Esophagus squamous epithelium (tissue), 5 donors: ENCODE measurements at regions not wholly inside any gene's neighbourhood (a gene's known extent, or its start where the extent isn't known, plus 50 kb on each side); places are given as distances from the start of the nearest gene placed in this dataset.

ENCODE experiments used
- DNase-seq: peaks from one replicate; lab custom pipeline; 2025; lab: John Stamatoyannopoulos, UW
- H3K27ac ChIP-seq, 4 donors: fragments of 200-600 bp; sonication (generic); one replicate each; pipeline ENCODE4 v1.5.1; 2016 to 2019; ENCODE audit warnings: mild to moderate bottlenecking in 1 of 4
- H3K27me3 ChIP-seq, 4 donors: fragments of 200-600 bp; sonication (generic); 1 replicate in 3 of 4; 2 replicates in 1 of 4; pipeline versions ENCODE4 v1.5.1 to v1.6.0; 2017 to 2021; ENCODE audit warnings: antibody characterized with exemption in 1 of 4
- H3K36me3 ChIP-seq, 3 donors: fragments of 200-600 bp; sonication (generic); one replicate each; pipeline ENCODE4 v1.5.1; 2016 to 2019
- H3K4me1 ChIP-seq, 3 donors: fragments of 200-600 bp; sonication (generic); one replicate each; pipeline ENCODE4 v1.5.1; 2017 to 2019
- H3K4me3 ChIP-seq, 4 donors: fragments of 200-600 bp; sonication (generic); 1 replicate in 3 of 4; 2 replicates in 1 of 4; pipeline ENCODE4 v1.5.1; 2016 to 2019; ENCODE audit warnings: mild to moderate bottlenecking in 2 of 4, moderate library complexity in 1 of 4
- H3K9me3 ChIP-seq, 3 donors: fragments of 200-600 bp; sonication (generic); one replicate each; pipeline ENCODE4 v1.5.1; 2016 to 2019
- POLR2A ChIP-seq, 4 donors: fragments of 450-650 bp; IDR thresholded peaks; one replicate each; pipeline ENCODE4 v1.6.1; 2017; ENCODE audit warnings: antibody characterized with exemption in 4 of 4, mild to moderate bottlenecking in 4 of 4, moderate library complexity in 3 of 4
- WGBS, 2 donors: methylation state at CpG; one replicate each; pipeline ENCODE4 v1.1.5; 2018; 5-methylcytosine and 5-hydroxymethylcytosine counted together
- intact Hi-C: fragments of 100-400 bp; cut with DNase I; formaldehyde crosslinking; loops from one replicate; pipeline ENCODE4 v1.15.0; 2022
- TF ChIP-seq, protein P1 (sequence below), 6 experiments: fragments of 450-650 bp in 4 of 6; fragments of 200-600 bp in 2 of 6; sonication (generic) in 2 of 6; IDR thresholded peaks; one replicate each; pipeline ENCODE4 v1.5.1; 2016 to 2019; ENCODE audit warnings: antibody characterized with exemption in 6 of 6, mild to moderate bottlenecking in 4 of 6, moderate library complexity in 4 of 6
- donor health status: DM: yes; HTN: yes; CAD: no.

DNA sequence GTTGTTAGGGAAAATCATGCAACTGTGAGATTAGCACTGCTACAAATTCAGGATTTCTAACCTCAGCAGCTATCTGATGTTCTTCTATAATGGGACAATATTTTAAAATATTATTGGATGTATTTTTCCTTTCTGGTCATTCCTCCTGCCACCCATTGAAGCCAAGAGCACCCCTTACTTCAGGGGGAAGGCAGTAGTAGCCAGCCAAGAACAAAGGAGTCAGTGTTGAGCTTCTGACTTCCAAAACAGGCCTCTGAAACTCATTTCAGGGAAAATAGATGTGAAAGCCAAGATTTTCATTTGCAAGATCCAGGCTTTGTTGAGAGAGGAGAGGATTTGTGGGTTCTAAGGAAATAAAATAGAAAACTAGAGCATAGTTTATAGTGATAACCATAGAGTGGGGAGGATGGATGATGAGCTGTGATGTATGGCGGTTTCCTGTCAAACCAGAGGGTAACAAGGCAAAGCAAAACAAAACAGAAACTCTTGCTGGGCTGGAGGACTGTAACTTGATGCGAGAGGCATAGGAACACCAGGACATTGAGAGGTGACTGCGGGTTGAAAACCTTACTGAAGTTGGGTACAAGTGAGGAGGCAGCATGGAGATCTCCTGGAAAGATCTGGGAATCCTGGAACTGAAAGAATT, 173.7 kb upstream of the LEF1 start:
- TF ChIP-seq POLR2A (IDR thresholded peaks at IDR 0.05): no peak
- TF ChIP-seq, protein P1, sequence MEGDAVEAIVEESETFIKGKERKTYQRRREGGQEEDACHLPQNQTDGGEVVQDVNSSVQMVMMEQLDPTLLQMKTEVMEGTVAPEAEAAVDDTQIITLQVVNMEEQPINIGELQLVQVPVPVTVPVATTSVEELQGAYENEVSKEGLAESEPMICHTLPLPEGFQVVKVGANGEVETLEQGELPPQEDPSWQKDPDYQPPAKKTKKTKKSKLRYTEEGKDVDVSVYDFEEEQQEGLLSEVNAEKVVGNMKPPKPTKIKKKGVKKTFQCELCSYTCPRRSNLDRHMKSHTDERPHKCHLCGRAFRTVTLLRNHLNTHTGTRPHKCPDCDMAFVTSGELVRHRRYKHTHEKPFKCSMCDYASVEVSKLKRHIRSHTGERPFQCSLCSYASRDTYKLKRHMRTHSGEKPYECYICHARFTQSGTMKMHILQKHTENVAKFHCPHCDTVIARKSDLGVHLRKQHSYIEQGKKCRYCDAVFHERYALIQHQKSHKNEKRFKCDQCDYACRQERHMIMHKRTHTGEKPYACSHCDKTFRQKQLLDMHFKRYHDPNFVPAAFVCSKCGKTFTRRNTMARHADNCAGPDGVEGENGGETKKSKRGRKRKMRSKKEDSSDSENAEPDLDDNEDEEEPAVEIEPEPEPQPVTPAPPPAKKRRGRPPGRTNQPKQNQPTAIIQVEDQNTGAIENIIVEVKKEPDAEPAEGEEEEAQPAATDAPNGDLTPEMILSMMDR (IDR thresholded peaks at IDR 0.05): no peak
- no peak for DNase-seq
- intact Hi-C loops: no loop called here
- no peaks in the 10 kb centered on the region for H3K36me3 ChIP-seq
- no peaks in the 10 kb centered on the region for H3K9me3 ChIP-seq
- H3K27me3 ChIP-seq: no peaks in the 10 kb centered on the region
- no peak overlapping the region for H3K27ac ChIP-seq
- no peak overlapping the region for H3K4me3 ChIP-seq
- 66 to 81% methylated on average over 3 of the region's 3 CpGs for WGBS, 2 donors
- H3K4me1 ChIP-seq: no peaks in the 10 kb centered on the region

DNA sequence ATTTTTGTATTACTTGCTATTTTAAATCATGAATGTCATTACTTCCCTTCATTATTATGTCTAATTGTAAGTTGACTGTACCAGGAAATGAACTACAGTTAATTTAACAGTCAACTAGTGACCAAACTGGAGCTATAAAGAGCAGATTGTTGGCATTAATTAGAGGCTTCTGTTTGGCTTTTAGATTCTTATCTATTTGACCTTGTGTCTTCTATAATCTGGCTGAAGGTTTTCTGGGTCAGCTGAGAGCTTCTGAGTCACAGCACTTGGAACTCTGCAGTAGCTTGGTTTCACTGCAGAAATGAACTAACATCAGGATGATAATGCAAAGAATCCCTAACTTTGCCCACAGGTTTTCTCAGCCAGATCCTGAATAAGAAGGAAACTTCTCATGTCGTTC, 169.2 kb upstream of the LEF1 start:
- WGBS, 2 donors: 38 to 57% methylated on average over 1 of the region's 1 CpG
- intact Hi-C loops: no loop called here

DNA sequence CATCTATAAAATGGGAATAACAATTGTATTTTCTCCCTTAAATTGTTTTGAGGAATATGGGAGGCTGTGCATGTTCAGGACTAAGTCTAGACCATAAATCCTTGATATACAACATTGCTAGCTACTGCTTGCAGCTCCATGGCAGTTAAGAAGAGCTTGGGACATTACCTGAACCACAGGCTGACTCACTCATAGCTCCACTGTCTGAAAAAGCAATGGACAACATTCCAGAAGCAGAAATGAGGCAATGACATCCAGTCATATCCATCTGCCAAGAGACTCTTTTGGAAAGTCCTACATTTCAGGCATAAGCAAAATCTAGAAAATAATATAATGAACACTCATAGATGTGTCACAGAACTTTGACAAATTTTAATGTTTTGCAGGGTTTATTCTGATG, 167.3 kb upstream of the LEF1 start:
- Histone ChIP-seq H3K4me1 (no peaks in the 10 kb centered on the region), H3K27me3 (no peaks in the 10 kb centered on the region), H3K9me3 (no peaks in the 10 kb centered on the region), H3K36me3 (no peaks in the 10 kb centered on the region), H3K4me3 (no peak overlapping the region), H3K27ac (no peak overlapping the region)
- intact Hi-C loops: no loop called here
- no peak for TF ChIP-seq POLR2A (IDR thresholded peaks at IDR 0.05)
- TF ChIP-seq, protein P1 (IDR thresholded peaks at IDR 0.05): no peak
- DNase-seq: no peak

More for the DNA sequence above, 169.2 kb upstream of the LEF1 start:
- H3K4me1 ChIP-seq: no peaks in the 10 kb centered on the region
- no peak overlapping the region for H3K4me3 ChIP-seq
- TF ChIP-seq, protein P1 (IDR thresholded peaks at IDR 0.05): no peak
- no peak for TF ChIP-seq POLR2A (IDR thresholded peaks at IDR 0.05)
- no peaks in the 10 kb centered on the region for H3K9me3 ChIP-seq
- H3K27ac ChIP-seq: no peak overlapping the region
- H3K36me3 ChIP-seq: no peaks in the 10 kb centered on the region
- no peak for DNase-seq
- H3K27me3 ChIP-seq: no peaks in the 10 kb centered on the region

DNA sequence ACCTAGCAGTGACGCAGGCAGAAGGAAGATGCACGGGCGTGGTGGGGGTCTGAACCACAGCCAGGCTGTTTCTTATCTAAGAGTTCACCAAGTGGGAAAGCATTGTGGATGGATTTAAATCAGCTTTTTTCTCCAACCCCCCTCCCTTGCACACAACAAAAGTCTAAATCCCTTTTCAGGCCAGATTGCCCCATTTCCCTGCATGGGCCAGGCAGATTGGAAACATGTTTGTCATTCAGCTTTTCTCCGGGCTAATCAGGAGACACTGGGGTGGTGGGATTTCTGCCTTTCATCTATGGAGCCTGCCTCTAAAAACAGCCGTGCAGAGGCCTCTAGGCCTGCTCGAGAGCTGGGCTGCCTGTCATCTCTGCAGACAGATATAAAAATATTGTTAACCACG, 166.3 kb upstream of the LEF1 start:
- Histone ChIP-seq H3K4me3 (no peak overlapping the region), H3K36me3 (no peaks in the 10 kb centered on the region), H3K27ac (no peak overlapping the region), H3K4me1 (no peaks in the 10 kb centered on the region), H3K9me3 (no peaks in the 10 kb centered on the region), H3K27me3 (no peaks in the 10 kb centered on the region)
- 78 to 90% methylated on average over 5 to 6 of the region's 7 CpGs for WGBS, 2 donors
- TF ChIP-seq, protein P1 (IDR thresholded peaks at IDR 0.05): no peak
- TF ChIP-seq POLR2A (IDR thresholded peaks at IDR 0.05): no peak
- DNase-seq: no peak
- intact Hi-C loops: no loop called here

DNA sequence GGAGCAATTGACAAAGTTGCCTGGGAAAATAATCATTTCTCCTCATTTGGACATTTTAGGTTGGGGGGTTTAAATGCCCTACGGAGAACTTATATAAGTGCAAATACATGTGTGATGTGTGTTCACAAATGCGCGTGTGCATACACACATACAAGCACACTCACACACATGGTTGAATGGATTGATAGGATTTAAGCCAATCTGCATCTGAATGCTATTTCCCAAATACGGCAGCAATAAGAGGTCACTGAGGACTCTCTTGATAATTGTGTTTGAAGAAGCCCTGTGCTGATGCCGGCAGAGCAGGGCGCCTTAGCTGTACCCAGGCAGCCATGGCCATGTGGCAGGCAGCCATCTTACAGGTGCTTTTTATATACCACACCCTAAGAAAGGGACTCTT, 165.3 kb upstream of the LEF1 start:
- no peak overlapping the region for H3K27ac ChIP-seq
- no peaks in the 10 kb centered on the region for H3K4me1 ChIP-seq
- TF ChIP-seq, protein P1 (IDR thresholded peaks at IDR 0.05): no peak
- TF ChIP-seq POLR2A (IDR thresholded peaks at IDR 0.05): no peak
- no peak for DNase-seq
- 95% methylated on average over 6 of the region's 6 CpGs for WGBS, 2 donors
- no peak overlapping the region for H3K4me3 ChIP-seq
- H3K9me3 ChIP-seq: no peaks in the 10 kb centered on the region
- H3K27me3 ChIP-seq: no peaks in the 10 kb centered on the region
- H3K36me3 ChIP-seq: no peaks in the 10 kb centered on the region
- intact Hi-C loops: no loop called here
